NCI-H146 (cell line): ENCODE measurements at regions not wholly inside any gene's neighbourhood (a gene's known extent, or its start where the extent isn't known, plus 50 kb on each side); places are given as distances from the start of the nearest gene placed in this dataset.

Experiments
- DNase-seq: peaks from one replicate; lab custom pipeline; 2025; lab: John Stamatoyannopoulos, UW

GRCh38 chr11:111444040-111444439 is 65.0 kb upstream of the POU2AF1 start:
- peak; percentile 51 for DNase-seq

GRCh38 chr11:111443640-111444039 is 64.6 kb upstream of the POU2AF1 start:
- DNase-seq, result peak; percentile 30

DNA sequence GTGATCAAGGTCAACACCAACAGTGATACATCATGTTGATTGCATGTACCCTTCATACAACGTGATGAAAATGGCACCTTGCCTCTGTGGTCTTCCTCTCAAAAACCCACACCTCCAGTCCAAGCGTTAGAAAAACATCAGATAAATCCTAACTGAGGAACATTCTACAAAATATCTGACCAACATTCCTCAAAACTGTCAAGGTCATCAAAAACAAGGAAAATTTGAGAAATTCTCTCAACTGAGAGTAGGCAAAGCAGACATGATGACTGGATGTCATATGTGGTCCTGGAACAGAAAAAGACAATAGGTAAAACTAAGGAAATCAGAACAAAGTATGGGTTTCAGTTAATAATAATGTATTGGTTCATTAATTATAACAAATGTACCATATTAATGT is 64.0 kb upstream of the POU2AF1 start:
- no peak for DNase-seq

DNA sequence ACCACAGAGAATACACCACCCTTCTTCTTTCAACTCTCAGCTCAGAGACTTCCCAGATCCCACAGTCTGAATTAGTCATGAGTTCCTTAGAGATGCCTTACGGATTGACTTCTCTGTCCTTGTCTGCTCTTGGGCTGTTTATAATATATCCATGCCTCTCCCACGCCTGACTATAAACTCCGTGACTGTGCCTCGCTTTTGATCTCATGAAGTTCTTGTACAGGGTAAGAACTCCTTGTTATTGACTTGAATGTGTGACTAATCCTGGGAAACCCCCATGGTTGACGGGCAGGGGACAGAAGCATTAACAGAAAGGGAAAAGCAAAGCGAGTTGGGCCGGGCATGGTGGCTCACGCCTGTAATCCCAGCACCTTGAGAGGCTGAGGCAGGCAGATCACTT is 62.4 kb upstream of the POU2AF1 start:
- no peak for DNase-seq

GRCh38 chr11:111440416-111441205 is 61.5 kb upstream of the POU2AF1 start:
- DNase-seq, result no peak

GRCh38 chr11:111439901-111440300 is 60.8 kb upstream of the POU2AF1 start:
- DNase-seq, result no peak

GRCh38 chr11:111438846-111439520 is 59.9 kb upstream of the POU2AF1 start:
- DNase-seq, result peak; percentile 41

GRCh38 chr11:111438168-111438567 is 59.1 kb upstream of the POU2AF1 start:
- no peak for DNase-seq

GRCh38 chr11:111435046-111435698 is 56.1 kb upstream of the POU2AF1 start:
- DNase-seq, result peak; percentile 43

DNA sequence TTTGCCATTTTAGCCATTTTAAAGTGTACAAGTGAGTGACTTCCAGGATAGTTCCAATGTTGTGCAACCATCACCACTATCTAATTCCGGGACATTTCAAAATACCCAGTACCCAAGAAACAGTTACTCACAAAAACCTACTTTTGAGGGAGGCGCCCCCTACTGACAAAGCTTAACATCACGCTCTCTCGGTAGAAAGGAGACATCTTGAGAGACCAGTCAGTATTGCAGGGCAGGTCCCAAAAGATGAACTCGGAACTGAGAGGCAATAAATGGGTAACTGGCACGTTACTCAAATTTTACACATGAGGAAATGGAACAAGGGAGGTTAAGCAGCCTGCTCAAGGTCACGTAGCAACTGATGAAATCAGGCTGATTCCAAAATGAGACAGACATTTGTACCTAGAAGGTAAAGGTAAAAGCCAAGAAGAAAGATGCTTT is 50.0 kb upstream of the POU2AF1 start:
- DNase-seq, result peak; percentile 62
